SK-N-SH (cell line): ENCODE measurements at regions not wholly inside any gene's neighbourhood (a gene's known extent, or its start where the extent isn't known, plus 50 kb on each side); places are given as distances from the start of the nearest gene placed in this dataset.

Experiments
- MXI1 ChIP-seq: IDR thresholded peaks from 2 replicates; pipeline ENCODE4 v1.6.1; 2012; ENCODE audit warnings: mild to moderate bottlenecking, low read depth, low read length, improper control_type of control experiment
- RFX5 ChIP-seq: IDR thresholded peaks from 2 replicates; pipeline ENCODE4 v1.6.1; 2012; ENCODE audit warnings: mild to moderate bottlenecking, improper control_type of control experiment, low read length
- YY1 ChIP-seq: IDR thresholded peaks from 2 replicates; pipeline ENCODE4 v1.4.0; 2012; ENCODE audit warnings: low read depth, mild to moderate bottlenecking
- TF ChIP-seq, protein P1 (sequence below): fragments of 200-600 bp; sonication (generic); IDR thresholded peaks from 2 replicates; pipeline ENCODE4 v1.6.1; 2017; ENCODE audit warnings: antibody characterized with exemption, mild to moderate bottlenecking, moderate library complexity

DNA sequence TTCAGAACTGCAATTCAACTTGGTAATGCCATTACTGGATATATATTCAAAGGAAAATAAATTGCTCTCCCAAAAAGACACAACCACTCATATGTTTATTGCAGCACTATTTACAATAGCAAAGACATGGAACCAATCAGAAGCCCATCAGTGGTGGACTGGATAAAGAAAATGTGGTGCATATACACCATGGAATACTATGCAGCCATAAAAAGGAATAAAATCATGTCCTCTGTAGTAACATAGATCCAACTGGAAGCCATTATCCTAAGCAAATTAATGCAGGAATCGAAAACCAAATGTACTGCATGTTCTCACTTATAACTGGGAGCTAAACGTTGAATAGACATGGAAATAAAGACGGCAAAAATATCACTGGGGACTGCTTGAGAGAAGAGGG lies 117.0 kb downstream of the MAP3K21 start:
- TF ChIP-seq, protein P1, sequence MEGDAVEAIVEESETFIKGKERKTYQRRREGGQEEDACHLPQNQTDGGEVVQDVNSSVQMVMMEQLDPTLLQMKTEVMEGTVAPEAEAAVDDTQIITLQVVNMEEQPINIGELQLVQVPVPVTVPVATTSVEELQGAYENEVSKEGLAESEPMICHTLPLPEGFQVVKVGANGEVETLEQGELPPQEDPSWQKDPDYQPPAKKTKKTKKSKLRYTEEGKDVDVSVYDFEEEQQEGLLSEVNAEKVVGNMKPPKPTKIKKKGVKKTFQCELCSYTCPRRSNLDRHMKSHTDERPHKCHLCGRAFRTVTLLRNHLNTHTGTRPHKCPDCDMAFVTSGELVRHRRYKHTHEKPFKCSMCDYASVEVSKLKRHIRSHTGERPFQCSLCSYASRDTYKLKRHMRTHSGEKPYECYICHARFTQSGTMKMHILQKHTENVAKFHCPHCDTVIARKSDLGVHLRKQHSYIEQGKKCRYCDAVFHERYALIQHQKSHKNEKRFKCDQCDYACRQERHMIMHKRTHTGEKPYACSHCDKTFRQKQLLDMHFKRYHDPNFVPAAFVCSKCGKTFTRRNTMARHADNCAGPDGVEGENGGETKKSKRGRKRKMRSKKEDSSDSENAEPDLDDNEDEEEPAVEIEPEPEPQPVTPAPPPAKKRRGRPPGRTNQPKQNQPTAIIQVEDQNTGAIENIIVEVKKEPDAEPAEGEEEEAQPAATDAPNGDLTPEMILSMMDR, result no peak
- TF ChIP-seq YY1 (no peak), MXI1 (no peak), RFX5 (no peak)
